Panc1 (cell line): ENCODE measurements at regions not wholly inside any gene's neighbourhood (a gene's known extent, or its start where the extent isn't known, plus 50 kb on each side); places are given as distances from the start of the nearest gene placed in this dataset.

ENCODE experiments used
- POLR2AphosphoS5 ChIP-seq: IDR thresholded peaks from 2 replicates; pipeline ENCODE4 v1.6.1; 2012; ENCODE audit warnings: mild to moderate bottlenecking, low read depth, low read length, moderate library complexity
- TF ChIP-seq, protein P1 (sequence below): fragments of 450-650 bp; IDR thresholded peaks from 2 replicates; pipeline ENCODE4 v1.5.1; 2017; ENCODE audit warnings: mild to moderate bottlenecking

DNA sequence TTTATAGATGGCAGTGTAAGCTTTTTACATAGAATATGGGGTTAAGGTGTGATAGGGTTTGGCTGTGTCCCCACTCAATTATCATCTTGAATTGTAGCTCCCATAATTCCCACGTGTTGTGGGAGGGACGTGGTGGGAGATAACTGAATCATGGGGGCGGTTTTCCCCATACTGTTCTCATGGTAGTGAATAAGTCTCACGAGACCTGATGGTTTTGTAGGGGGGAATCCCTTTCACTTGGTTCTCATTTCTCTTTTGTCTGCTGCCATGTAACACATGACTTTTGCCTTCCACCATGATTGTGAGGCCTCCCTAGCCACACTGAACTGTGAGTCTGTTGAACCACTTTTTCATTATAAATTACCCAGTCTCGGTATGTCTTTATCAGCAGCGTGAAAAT is 290.3 kb upstream of the B3GALT2 start:
- TF ChIP-seq, protein P1, sequence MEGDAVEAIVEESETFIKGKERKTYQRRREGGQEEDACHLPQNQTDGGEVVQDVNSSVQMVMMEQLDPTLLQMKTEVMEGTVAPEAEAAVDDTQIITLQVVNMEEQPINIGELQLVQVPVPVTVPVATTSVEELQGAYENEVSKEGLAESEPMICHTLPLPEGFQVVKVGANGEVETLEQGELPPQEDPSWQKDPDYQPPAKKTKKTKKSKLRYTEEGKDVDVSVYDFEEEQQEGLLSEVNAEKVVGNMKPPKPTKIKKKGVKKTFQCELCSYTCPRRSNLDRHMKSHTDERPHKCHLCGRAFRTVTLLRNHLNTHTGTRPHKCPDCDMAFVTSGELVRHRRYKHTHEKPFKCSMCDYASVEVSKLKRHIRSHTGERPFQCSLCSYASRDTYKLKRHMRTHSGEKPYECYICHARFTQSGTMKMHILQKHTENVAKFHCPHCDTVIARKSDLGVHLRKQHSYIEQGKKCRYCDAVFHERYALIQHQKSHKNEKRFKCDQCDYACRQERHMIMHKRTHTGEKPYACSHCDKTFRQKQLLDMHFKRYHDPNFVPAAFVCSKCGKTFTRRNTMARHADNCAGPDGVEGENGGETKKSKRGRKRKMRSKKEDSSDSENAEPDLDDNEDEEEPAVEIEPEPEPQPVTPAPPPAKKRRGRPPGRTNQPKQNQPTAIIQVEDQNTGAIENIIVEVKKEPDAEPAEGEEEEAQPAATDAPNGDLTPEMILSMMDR, result no peak
- no peak for TF ChIP-seq POLR2AphosphoS5
